ENCODE measurements at regions not wholly inside any gene's neighbourhood (a gene's known extent, or its start where the extent isn't known, plus 50 kb on each side); places are given as distances from the start of the nearest gene placed in this dataset.

- TF ChIP-seq CTCF (IDR thresholded peaks at IDR 0.05; ENCODE audit: insufficient read depth, low read length) (no peak), GABPA (IDR thresholded peaks at IDR 0.05; ENCODE audit: low read depth) (no peak), REST (IDR thresholded peaks at IDR 0.05; ENCODE audit: insufficient replicate concordance, low read depth) (no peak), POLR2AphosphoS5 (IDR thresholded peaks at IDR 0.05; ENCODE audit: low read depth) (no peak), SPI1 (IDR thresholded peaks at IDR 0.05; ENCODE audit: borderline replicate concordance, low read depth) (no peak)
These were observed 105.6 kb downstream of the EFNB1 start for GRCh38 chrX:68934421-68934820.

Measured in HL-60 (cell line).